ENCODE measurements at regions not wholly inside any gene's neighbourhood (a gene's known extent, or its start where the extent isn't known, plus 50 kb on each side); places are given as distances from the start of the nearest gene placed in this dataset.

DNA sequence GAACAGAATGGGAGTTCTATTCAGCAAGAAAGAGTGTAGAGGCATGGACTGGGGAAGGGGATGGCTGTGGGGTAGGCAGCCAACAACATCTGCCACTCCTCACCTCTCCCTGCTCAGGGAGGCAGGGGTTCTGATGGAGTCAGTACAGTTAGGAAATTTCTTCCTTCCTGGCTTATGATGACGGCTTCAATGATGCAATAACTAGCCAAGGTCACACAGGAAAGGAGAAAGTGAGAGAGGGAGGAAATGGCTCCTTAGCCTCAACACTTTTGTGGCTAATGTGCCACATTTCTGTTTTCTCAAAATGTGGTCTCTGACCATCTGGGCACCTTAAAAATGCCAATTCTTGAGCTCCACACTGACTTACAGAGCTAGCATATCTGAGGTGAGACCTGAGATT lies 79.3 kb upstream of the PDZD8 start:
- TF ChIP-seq, protein P1, sequence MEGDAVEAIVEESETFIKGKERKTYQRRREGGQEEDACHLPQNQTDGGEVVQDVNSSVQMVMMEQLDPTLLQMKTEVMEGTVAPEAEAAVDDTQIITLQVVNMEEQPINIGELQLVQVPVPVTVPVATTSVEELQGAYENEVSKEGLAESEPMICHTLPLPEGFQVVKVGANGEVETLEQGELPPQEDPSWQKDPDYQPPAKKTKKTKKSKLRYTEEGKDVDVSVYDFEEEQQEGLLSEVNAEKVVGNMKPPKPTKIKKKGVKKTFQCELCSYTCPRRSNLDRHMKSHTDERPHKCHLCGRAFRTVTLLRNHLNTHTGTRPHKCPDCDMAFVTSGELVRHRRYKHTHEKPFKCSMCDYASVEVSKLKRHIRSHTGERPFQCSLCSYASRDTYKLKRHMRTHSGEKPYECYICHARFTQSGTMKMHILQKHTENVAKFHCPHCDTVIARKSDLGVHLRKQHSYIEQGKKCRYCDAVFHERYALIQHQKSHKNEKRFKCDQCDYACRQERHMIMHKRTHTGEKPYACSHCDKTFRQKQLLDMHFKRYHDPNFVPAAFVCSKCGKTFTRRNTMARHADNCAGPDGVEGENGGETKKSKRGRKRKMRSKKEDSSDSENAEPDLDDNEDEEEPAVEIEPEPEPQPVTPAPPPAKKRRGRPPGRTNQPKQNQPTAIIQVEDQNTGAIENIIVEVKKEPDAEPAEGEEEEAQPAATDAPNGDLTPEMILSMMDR (IDR thresholded peaks at IDR 0.05) = no peak
- TF ChIP-seq POLR2A (IDR thresholded peaks at IDR 0.05) = no peak
- no peak for TF ChIP-seq POLR2AphosphoS5 (IDR thresholded peaks at IDR 0.05)
